SU-DHL-6 (cell line): ENCODE measurements at regions not wholly inside any gene's neighbourhood (a gene's known extent, or its start where the extent isn't known, plus 50 kb on each side); places are given as distances from the start of the nearest gene placed in this dataset.

Experiments used
- EZH2phosphoT487 ChIP-seq: fragments of 200-600 bp; sonication (generic), shearing (Covaris generic); conservative IDR thresholded peaks from 2 replicates; pipeline ENCODE4 v1.6.1; 2018; ENCODE audit warnings: mild to moderate bottlenecking, antibody characterized with exemption, low read length, moderate library complexity, mixed read lengths
- TF ChIP-seq, protein P1 (sequence below): fragments of 200-600 bp; sonication (generic); IDR thresholded peaks from one replicate; pipeline ENCODE4 v1.5.1; 2017; ENCODE audit warnings: antibody characterized with exemption, mild to moderate bottlenecking, low read length, moderate library complexity; ENCODE audit not compliant: insufficient read depth, poor library complexity, severe bottlenecking

DNA sequence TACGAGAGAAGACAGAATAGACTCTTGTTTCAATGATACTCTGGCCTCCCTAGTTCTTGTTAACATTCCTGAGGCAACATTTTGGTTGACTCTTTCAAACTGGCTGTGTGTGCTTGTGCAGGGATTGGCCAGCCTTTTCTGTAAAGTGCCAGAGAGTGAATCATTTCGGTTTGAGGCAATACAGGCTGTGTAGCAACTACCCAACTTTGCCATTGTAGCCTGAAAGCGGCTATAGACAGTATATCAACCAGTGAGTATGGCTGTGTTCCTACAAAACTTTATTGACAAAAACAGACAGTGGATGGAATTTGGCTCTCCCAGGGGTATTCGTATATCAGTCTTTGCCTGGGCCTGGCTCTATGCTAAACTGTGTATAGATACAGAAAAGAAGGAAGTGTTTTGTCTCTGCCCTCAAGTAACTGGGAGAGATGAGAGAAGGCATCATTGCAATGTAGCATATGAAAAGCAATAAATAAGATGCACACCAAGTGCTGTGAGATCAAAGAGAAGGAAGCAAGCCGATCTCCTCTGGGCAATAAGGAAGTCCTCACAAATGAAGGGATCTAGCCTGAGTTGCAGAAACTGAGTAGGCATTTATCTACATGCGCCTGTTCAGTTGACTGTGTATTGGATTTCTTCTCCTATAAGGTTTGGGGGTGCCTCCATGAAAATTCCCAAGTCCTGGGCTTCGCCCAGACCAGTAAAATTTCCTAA is 568.0 kb upstream of the KLF4 start:
- TF ChIP-seq, protein P1, sequence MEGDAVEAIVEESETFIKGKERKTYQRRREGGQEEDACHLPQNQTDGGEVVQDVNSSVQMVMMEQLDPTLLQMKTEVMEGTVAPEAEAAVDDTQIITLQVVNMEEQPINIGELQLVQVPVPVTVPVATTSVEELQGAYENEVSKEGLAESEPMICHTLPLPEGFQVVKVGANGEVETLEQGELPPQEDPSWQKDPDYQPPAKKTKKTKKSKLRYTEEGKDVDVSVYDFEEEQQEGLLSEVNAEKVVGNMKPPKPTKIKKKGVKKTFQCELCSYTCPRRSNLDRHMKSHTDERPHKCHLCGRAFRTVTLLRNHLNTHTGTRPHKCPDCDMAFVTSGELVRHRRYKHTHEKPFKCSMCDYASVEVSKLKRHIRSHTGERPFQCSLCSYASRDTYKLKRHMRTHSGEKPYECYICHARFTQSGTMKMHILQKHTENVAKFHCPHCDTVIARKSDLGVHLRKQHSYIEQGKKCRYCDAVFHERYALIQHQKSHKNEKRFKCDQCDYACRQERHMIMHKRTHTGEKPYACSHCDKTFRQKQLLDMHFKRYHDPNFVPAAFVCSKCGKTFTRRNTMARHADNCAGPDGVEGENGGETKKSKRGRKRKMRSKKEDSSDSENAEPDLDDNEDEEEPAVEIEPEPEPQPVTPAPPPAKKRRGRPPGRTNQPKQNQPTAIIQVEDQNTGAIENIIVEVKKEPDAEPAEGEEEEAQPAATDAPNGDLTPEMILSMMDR = no peak
- no peak for TF ChIP-seq EZH2phosphoT487
